Fibroblast of peridontal ligament (primary cell): ENCODE measurements at regions not wholly inside any gene's neighbourhood (a gene's known extent, or its start where the extent isn't known, plus 50 kb on each side); places are given as distances from the start of the nearest gene placed in this dataset.
"Not testable (repeated sequence)": the region's sequence is repeated elsewhere in the genome, so short reads cannot be mapped to it uniquely, and the experiment has no call there.

Experiments used
- DNase-seq: peaks from one replicate; pipeline ENCODE4 v3.0.0-alpha.2; 2010; ENCODE audit errors: extremely low read depth

DNA sequence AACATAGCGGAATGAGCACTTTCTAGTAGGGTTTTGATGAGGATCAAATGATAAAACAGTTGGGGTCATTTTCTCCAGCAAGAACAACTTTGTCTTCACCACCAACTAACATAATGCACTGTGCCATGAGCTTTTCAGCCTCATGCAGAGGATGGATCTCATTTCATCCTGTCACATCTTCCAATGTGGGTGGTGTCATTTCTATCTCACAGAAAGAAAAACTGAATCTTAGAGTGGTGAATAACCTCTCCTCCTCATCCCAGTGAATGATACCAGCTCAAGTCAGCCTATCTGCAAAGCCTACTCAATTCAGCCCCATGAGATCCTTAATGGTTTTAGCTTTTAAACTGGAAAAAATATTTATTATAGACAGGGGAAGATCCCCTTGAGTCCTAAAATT, 1147.2 kb downstream of the VRK1 start:
- no peak for DNase-seq

GRCh38 chr14:97945631-97946030, 1148.4 kb downstream of the VRK1 start:
- DNase-seq, result no peak

- no peak for DNase-seq
Observed at GRCh38 chr14:97946240-97946639, 1149.1 kb downstream of the VRK1 start.

GRCh38 chr14:97946641-97947040, 1149.5 kb downstream of the VRK1 start:
- DNase-seq, result no peak

GRCh38 chr14:97948841-97949240, 1151.7 kb downstream of the VRK1 start:
- no peak for DNase-seq

DNA sequence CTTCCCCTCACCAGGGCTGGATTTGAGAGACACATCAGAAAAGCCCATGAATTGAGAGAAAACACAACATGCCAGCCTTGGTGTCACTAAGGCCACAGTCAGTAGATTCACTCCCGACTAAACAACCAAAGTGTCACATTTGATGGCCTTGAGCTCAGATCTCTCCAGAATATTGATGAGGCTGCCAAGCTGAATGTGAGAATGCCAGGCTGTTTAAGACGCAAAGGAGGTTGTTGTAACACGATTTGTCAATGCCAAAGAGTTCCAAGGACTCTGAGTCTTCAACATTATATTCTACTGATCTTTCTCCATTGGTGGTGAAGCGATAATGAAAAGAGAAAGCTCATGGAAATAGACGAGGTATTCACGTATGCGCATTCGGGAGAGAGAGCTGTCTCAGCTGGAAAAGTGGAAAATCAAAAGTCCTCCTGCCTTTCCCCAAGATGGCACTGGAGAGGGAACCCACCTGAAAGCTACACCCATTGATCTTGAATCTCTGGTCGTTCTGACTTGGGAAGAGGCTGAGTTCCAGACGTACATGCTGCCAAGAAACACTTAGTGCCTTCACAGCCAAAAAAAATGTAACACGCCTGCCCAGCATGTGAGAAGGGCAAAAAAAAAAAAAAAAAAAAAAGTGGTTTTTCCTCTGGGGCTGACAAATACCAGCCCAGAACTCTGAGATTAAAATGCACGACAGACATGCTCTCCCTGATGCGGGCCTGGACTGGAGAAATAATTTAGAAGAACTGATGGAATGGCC, 1159.6 kb downstream of the VRK1 start:
- no peak for DNase-seq

GRCh38 chr14:97959251-97959650, 1162.1 kb downstream of the VRK1 start:
- DNase-seq, result no peak

- DNase-seq, result no peak
Observed at GRCh38 chr14:97960436-97960835, 1163.3 kb downstream of the VRK1 start.

DNA sequence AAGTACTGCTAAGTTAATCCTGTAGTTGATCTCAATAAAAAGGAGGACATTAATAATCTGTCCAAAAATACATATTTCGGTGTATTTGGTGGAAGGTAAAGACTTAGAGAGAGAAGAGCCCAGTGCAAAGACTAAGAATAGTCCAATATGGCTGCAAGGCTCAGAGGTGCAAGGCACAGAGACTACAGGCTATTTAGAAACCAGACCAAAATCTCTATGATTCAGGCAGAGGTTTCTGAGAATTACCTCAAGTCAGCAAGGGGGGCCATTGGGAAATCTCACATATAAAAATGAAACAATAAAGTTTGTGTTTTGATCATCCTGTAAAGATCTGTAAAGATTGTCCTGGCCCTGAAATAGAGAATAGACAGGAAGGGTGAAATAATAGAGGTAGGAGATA, 1173.0 kb downstream of the VRK1 start:
- no peak for DNase-seq

DNA sequence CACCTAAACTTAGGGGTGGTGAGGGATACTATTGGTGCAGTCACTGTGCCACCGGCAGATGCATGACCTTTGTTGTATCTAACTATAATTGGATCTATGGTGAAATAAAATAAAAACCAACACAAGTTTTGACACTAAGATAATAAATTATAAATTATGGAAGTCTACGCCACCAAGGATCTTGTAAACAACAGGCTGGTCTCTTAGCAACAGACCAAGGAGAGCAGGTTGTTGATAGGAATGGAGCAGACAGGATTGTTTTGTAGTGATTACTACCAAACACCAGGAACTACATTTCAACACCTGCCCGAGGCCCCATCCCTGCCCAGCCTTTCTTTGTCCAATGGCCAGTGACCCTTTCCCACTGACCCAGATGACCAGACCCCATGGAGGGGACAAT, 1178.0 kb downstream of the VRK1 start:
- DNase-seq, result no peak

DNA sequence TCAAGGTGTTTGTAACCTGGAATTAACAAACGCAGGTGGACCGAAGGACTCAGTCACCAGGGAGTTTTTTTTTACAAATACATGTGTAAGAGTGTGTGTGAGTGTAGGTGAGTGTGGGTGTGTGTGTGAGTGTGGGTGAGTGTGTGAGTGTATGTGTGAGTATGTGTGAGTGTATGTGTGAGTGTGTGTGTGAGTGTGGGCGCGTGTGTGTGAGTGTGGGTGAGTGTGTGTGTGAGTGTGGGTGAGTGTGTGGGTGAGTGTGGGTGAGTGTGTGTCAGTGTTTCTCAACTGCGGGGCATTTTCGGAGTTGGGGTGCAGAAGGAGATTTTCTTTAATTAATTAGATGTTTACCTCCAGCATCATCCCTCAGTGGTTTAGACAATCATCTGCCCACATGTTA, 1178.8 kb downstream of the VRK1 start:
- no peak for DNase-seq

DNA sequence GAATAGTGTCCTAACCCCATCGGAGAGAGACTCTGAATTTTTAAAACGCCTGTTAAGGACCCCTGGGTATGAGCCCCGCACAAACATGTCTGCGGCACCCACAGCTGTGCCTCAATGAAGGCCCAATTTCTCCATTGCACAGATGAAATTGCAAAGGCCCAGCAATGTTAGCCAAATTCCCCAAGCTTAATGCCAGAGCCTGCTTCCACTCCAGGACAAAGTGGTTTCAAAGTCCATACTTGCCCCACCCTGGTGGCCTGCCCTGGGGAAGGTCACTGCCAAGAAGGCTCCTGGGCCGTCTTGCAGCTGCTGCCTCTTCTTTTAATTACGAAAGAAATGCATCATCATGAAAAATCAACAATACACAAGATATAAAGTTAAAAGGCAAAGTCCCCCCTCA, 1179.7 kb downstream of the VRK1 start:
- DNase-seq, result no peak

- DNase-seq, result no peak
Observed at GRCh38 chr14:97977651-97978261, 1180.6 kb downstream of the VRK1 start.

- no peak for DNase-seq
Observed at GRCh38 chr14:97978341-97978740, 1181.2 kb downstream of the VRK1 start.

DNA sequence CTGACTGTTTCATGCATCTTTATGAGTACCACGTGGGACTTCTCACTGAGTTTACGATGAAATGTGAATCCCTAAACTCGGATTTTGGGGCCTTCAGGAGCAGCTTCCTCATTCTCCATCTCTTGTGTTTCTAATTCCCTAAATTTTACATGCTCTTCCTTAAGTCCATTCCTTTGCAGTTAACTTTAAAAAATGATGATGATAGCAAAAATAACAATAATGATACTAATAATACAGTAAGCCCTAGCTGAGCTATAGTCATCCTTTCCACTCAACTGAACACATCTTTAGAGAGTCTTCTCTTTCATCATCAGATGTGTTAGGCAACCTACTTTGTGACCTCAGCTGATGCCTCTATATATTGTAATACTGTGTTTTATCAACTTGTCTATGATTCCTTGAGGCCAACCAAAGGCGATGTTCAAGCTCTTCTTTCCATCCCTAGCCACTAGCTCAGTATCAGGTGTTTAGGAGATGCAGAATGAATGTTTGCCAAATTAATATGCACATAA, 1196.4 kb downstream of the VRK1 start:
- no peak for DNase-seq

- no peak for DNase-seq
Observed at GRCh38 chr14:97994020-97994531, 1196.9 kb downstream of the VRK1 start.

DNA sequence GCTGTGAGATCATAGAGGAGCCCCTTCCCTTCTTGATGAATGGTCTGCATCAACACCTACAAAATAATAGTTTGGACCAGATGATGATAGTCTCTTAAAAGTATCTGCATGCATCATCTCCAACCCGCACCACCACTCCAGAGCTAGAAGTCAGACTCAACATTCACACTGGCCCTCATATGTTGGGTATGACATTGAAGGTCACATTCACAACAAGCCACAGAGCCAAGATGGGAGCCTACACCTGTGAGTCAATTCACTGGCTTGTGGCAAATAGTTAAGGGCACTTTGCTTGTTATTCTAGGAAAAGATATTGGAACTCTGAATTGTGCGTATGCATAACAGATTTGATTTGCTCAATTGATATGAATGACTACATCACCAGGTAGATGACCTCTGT, 1197.9 kb downstream of the VRK1 start:
- DNase-seq, result no peak

GRCh38 chr14:97995531-97995930, 1198.3 kb downstream of the VRK1 start:
- DNase-seq, result no peak

- no peak for DNase-seq
Observed at GRCh38 chr14:98006008-98006407, 1208.8 kb downstream of the VRK1 start.

- DNase-seq, result no peak
Observed at GRCh38 chr14:98008381-98009113, 1211.4 kb downstream of the VRK1 start.

GRCh38 chr14:98009177-98009576, 1212.0 kb downstream of the VRK1 start:
- DNase-seq, result not testable (repeated sequence)

GRCh38 chr14:98010784-98011183, 1213.6 kb downstream of the VRK1 start:
- no peak for DNase-seq
